ES-I3 (cell line): ENCODE measurements at regions not wholly inside any gene's neighbourhood (a gene's known extent, or its start where the extent isn't known, plus 50 kb on each side); places are given as distances from the start of the nearest gene placed in this dataset.

Source experiments
- H3K36me3 ChIP-seq: 2 replicates; pipeline ENCODE4 v1.6.1; 2013; ENCODE audit warnings: mild to moderate bottlenecking, low read length, control low read depth, moderate library complexity; ENCODE audit not compliant: insufficient read depth
- H3K4me1 ChIP-seq: 2 replicates; pipeline ENCODE4 v1.6.1; 2013; ENCODE audit warnings: mild to moderate bottlenecking, control low read depth, low read length; ENCODE audit not compliant: insufficient read depth
- H3K9ac ChIP-seq: 2 replicates; pipeline ENCODE4 v1.6.1; 2013; ENCODE audit warnings: low read depth, mild to moderate bottlenecking, low read length, moderate library complexity
- H3K9me3 ChIP-seq: 2 replicates; pipeline ENCODE4 v1.6.1; 2013; ENCODE audit warnings: mild to moderate bottlenecking, low read length, moderate library complexity; ENCODE audit not compliant: control insufficient read depth, insufficient read depth

DNA sequence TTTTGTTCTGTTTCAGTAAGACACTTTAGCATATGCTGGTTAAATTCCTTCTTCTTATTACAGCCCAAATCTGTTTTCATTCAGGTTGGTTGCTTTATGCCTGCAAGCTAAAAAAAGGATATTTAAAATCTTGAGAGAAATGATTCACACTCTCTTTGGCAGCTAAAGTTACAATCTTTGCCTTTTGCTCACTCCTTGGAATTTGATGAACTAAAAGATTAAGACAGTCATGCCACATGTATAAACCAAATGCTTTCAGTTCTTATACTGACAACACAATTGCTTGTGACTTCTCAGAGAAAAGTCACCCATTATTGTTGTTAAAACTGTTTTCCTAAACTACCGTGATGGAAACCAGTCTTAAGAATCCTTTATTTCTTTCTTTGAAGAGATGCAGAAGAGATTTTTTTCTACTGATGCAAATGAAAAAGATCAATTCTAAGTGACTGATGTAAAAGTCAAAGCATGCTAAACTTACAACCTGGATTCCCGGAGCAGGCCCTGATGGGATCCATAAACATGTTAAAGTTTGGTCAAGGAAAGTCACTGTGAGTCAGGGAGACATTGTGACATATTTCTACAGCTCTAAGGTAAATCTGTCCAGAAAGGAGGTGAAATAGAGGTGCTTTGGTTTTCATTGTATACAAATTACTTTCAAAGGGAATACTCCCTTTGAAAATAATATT lies 144.2 kb upstream of the CDH10 start:
- Histone ChIP-seq H3K9me3 (no peaks in the 10 kb centered on the region), H3K4me1 (no peaks in the 10 kb centered on the region), H3K9ac (no peak overlapping the region), H3K36me3 (no peaks in the 10 kb centered on the region)

DNA sequence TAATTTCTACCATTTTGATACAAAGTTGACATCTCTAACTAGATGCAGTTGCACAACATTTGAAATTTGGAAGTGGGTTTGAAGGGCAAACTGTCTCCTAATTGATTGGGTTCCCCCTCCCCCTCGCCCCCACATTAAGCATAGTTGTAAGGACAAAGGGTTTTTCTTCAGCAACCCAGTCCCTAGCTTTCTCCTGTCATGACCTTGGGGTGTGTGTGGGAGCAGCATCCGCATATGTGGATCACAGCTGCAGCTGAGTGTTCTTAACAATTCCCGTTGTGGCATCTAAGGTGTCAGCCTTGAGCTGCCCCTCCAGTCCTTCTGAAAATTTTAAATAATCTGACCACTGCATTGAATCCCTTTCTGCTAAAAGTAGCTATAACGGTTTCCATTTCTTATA lies 141.3 kb upstream of the CDH10 start:
- no peaks in the 10 kb centered on the region for H3K4me1 ChIP-seq
- H3K36me3 ChIP-seq: no peaks in the 10 kb centered on the region
- H3K9me3 ChIP-seq: no peaks in the 10 kb centered on the region
- no peak overlapping the region for H3K9ac ChIP-seq

- Histone ChIP-seq H3K9me3 (no peaks in the 10 kb centered on the region), H3K4me1 (no peaks in the 10 kb centered on the region), H3K9ac (no peak overlapping the region), H3K36me3 (no peaks in the 10 kb centered on the region)
Observed at GRCh38 chr5:24783596-24783995, 138.8 kb upstream of the CDH10 start.

DNA sequence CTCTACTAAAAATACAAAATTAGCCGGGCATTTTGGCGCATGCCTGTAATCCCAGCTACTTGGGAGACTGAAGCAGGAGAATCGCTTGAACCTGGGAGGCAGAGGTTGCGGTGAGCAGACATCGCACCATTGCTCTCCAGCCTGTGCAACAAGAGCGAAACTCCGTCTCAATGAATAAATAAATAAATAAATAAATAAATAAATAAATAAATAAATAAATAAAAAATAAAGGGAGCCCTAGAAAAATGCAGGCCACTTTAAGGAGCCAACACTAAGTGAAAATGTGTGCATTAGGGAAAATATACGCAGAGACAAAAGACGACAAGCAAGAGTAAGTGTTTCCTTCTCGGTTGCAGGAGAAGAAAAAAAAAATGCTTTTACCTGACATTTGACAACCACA lies 132.6 kb upstream of the CDH10 start:
- no peaks in the 10 kb centered on the region for H3K36me3 ChIP-seq
- H3K9me3 ChIP-seq: no peaks in the 10 kb centered on the region
- no peaks in the 10 kb centered on the region for H3K4me1 ChIP-seq
- H3K9ac ChIP-seq: no peak overlapping the region

GRCh38 chr5:24773261-24773660 lies 128.5 kb upstream of the CDH10 start:
- no peak overlapping the region for H3K9ac ChIP-seq
- H3K36me3 ChIP-seq: no peaks in the 10 kb centered on the region
- H3K9me3 ChIP-seq: no peaks in the 10 kb centered on the region
- H3K4me1 ChIP-seq: no peaks in the 10 kb centered on the region

DNA sequence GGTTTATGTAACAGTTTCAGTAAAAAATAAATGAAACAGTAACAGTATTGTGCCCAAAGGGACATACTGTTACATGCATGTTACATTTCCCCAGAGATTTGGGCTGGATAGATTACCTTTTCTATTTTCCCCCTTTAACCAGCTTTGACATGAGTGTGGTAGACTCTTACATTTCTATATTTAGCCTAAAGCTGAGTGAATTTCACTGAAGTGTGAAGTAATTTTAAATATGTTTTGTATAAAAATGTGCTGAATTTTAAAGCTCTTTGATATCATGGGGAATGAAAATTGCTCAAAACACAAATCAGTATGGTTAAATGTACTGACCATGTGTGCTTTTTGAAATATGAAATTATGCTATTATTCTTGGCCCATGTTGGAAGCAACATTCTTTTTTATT lies 122.3 kb upstream of the CDH10 start:
- Histone ChIP-seq H3K9ac (no peak overlapping the region), H3K9me3 (no peaks in the 10 kb centered on the region), H3K36me3 (no peaks in the 10 kb centered on the region), H3K4me1 (no peaks in the 10 kb centered on the region; the same call in 1 of the 2 replicates)

- H3K4me1 ChIP-seq: no peaks in the 10 kb centered on the region; the same call in 1 of the 2 replicates
- H3K9ac ChIP-seq: no peak overlapping the region
- no peaks in the 10 kb centered on the region for H3K36me3 ChIP-seq
- H3K9me3 ChIP-seq: no peaks in the 10 kb centered on the region
Observed at GRCh38 chr5:24765219-24765618, 120.4 kb upstream of the CDH10 start.

DNA sequence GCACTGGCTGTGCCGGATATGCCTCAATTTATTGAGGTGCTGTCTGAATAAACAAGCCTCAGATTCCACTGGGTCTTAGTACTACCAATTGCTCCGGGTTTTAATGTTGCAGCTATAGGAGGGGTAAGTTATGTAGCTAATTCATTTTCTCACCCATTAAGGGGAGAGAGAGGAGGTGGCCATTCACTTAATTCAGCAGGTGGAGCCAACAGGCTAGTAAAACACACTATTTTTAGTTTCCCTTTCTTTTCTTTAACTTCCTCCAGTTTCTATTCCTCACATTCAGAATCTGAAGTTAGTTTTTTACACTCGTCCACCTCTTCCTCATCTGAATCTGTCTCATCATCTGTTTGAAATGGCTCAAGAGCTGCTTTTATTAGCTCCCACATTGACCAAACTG lies 105.6 kb upstream of the CDH10 start:
- H3K9ac ChIP-seq: no peak overlapping the region
- H3K9me3 ChIP-seq: no peaks in the 10 kb centered on the region
- no peaks in the 10 kb centered on the region for H3K4me1 ChIP-seq
- H3K36me3 ChIP-seq: no peaks in the 10 kb centered on the region

GRCh38 chr5:24749701-24750100 lies 104.9 kb upstream of the CDH10 start:
- no peak overlapping the region for H3K9ac ChIP-seq
- H3K4me1 ChIP-seq: no peaks in the 10 kb centered on the region
- H3K9me3 ChIP-seq: no peaks in the 10 kb centered on the region
- no peaks in the 10 kb centered on the region for H3K36me3 ChIP-seq

DNA sequence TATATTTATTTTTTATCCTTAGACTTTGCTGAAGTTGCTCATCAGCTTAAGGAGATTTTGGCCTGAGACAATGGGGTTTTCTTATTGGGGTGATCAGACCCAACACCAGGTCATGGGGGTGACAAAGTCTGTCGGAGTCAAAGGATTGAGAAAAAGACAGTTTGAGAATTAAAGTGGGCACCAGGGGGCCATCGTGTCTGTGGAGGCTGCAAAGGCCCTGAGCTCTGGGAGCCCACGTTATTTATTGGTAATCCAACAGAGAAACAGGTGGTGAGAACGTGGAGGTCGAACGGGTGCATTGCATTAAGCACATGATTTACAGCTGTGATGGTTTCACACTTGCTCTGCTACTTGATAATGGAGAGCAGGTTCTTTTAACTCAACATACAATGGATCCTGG lies 102.5 kb upstream of the CDH10 start:
- H3K9ac ChIP-seq: no peak overlapping the region
- no peaks in the 10 kb centered on the region for H3K4me1 ChIP-seq
- H3K9me3 ChIP-seq: no peaks in the 10 kb centered on the region
- no peaks in the 10 kb centered on the region for H3K36me3 ChIP-seq

GRCh38 chr5:24742334-24742733 lies 97.6 kb upstream of the CDH10 start:
- Histone ChIP-seq H3K36me3 (no peaks in the 10 kb centered on the region), H3K9ac (no peak overlapping the region), H3K4me1 (no peaks in the 10 kb centered on the region), H3K9me3 (no peaks in the 10 kb centered on the region)

- no peaks in the 10 kb centered on the region for H3K36me3 ChIP-seq
- H3K4me1 ChIP-seq: no peaks in the 10 kb centered on the region
- no peak overlapping the region for H3K9ac ChIP-seq
- H3K9me3 ChIP-seq: no peaks in the 10 kb centered on the region
Observed at GRCh38 chr5:24737163-24737562, 92.4 kb upstream of the CDH10 start.

DNA sequence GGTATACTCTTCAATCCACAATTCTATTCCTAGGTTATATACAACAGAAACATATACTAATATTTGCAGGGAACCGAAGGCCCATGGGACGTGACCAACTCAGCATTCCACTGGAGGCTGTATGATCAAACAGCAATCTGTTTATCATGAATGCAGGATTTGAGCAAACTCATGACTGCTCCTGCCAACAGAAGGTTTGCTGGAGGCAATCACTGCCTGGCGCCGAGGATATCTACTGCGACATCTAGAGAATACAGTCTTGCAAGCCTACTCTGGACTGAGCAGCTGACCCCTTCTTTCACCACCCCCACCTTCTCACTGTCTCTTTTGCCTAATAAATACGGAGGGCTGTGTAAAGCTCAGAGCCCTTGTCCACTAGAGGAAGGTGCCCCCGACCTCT lies 90.5 kb upstream of the CDH10 start:
- Histone ChIP-seq H3K9ac (no peak overlapping the region), H3K36me3 (no peaks in the 10 kb centered on the region), H3K9me3 (no peaks in the 10 kb centered on the region), H3K4me1 (no peaks in the 10 kb centered on the region)

DNA sequence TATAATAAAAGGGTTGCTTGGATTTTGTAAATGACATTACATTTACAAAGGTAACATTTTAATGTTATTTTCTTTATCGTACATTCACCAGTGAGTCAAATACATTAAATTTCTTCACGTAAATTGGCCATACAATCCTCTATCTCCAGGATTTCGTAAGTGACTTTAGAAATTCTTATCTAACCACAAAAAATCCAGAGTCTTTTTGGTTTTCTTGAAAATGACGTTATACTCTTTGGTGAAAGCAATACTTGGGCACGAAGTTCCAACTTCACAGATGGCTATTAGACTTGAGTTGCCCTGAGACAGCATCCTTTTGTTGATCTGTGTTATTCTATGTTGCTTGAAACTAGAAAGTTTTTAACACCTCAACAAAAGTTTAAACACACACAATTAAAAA lies 87.4 kb upstream of the CDH10 start:
- H3K36me3 ChIP-seq: no peaks in the 10 kb centered on the region
- no peak overlapping the region for H3K9ac ChIP-seq

DNA sequence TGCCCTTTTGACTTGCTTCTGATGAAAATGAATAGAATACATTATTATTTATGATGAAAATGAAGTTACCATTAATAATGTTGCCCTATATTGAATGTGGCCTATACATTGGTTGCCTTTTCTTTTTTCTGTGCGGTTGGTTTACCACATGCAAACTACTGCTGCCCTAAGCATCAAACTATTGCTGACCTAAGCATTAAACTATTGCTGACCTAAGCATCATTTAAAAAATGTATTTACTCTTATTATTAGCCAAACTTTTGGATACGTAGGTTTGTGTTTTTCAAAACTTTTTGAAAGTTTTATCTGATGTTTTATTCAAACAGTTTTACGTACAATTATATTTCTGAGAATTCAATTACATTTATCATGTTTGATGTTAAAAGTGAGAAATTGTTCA lies 76.0 kb upstream of the CDH10 start:
- Histone ChIP-seq H3K4me1 (no peaks in the 10 kb centered on the region), H3K9ac (no peak overlapping the region), H3K36me3 (no peaks in the 10 kb centered on the region), H3K9me3 (no peaks in the 10 kb centered on the region)

More for the DNA sequence above, 87.4 kb upstream of the CDH10 start:
- H3K4me1 ChIP-seq: no peaks in the 10 kb centered on the region
- H3K9me3 ChIP-seq: no peaks in the 10 kb centered on the region

DNA sequence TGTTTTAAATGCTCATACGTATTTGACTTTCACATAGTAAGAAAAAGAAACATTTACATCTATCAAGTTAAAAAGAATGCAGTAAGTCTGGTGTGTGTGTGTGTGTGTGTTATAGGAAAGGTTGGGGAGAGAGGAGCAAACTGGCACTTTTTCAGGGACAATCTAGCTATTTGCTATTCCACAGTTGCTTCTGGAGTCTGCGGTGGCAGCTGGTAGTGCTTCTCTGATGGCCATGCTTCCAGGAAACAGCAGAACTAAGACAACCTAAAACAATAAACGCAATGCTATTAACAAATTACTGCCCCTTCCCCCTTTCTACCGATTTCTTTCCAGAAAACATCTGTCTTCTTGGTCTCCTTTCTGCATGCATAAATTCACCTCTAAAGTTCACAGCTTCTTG lies 70.0 kb upstream of the CDH10 start:
- Histone ChIP-seq H3K36me3 (no peaks in the 10 kb centered on the region), H3K9ac (no peak overlapping the region), H3K9me3 (no peaks in the 10 kb centered on the region), H3K4me1 (no peaks in the 10 kb centered on the region)
